ENCODE measurements at regions not wholly inside any gene's neighbourhood (a gene's known extent, or its start where the extent isn't known, plus 50 kb on each side); places are given as distances from the start of the nearest gene placed in this dataset.

DNA sequence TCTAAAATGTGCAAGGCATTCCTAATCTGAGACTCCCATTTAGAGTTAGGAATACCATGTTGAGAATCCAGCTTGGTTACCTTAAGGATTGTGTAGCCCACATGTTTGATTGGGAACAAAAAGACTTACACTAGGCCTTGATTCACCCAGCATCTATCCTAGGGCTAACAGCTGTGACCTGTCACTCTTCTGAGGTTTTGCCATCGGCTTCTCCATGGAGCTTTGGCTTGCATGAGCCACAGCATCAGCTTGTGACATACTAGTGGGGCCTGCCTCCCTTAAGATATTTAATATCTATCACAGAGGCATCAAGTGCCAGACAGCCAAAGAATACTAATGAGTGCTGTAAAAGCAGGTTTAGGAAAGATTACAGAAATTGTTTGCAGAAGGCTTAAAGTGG, 241.3 kb upstream of the UBE2E3 start:
- peak; percentile 18 for DNase-seq (ENCODE audit: low read depth)

DNA sequence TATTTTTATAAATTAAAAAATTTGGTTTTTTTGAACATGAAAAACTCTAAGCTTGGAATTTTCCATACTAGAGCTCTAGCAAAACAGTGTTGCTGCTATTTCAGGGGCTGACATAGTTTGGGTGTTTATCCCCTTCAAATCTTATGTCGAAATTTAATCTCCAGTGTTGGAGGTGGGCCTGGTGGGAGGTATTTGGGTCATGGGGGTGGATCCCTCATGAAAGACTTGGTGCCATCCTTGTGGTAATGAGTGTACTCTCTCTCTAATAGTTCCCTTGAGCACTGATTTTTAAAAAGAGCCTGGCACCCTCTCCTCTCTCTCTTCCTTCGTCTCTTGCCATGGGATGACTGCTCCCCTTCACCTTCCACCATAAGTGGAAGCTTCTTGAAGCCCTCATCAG, 244.6 kb upstream of the UBE2E3 start:
- no peak for DNase-seq (ENCODE audit: low read depth)

DNA sequence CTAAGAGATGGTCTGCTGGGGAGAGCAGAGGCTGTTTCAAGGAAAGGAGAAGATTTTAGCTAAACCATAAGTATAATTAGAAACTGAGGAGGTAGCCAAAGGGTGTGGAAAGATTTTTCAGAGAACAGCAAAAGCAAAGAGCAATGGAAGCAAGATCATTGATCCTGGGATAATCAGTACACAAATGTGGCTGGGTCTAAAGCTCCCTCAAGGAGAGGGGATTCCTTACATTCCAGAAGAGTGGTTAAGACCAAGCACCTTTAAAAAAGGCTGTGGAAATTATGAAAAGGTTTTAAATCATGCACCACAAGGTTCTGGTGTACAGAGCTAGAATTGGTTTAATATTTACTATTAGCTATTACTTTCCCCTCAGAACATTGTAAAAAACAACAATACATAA, 246.0 kb upstream of the UBE2E3 start:
- no peak for DNase-seq (ENCODE audit: low read depth)

DNA sequence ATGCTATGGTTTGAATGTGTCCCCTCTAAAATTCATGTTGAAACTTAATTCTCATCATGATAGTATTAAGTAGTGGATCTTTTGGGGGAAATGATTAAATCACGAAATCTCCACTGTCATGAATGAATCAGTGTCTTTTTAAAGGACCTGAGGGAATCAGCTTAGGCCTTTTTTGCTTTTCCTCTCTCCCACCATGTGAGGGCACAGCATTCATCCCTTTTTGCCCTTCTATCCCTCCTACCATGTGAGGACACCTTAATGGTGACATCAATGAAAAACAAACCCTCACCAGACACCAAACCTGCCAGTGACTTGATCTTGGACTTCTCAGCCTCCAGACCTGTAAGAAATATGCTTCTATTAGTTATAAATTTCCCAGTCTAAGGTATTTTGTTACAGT, 247.1 kb upstream of the UBE2E3 start:
- DNase-seq (ENCODE audit: low read depth): no peak

DNA sequence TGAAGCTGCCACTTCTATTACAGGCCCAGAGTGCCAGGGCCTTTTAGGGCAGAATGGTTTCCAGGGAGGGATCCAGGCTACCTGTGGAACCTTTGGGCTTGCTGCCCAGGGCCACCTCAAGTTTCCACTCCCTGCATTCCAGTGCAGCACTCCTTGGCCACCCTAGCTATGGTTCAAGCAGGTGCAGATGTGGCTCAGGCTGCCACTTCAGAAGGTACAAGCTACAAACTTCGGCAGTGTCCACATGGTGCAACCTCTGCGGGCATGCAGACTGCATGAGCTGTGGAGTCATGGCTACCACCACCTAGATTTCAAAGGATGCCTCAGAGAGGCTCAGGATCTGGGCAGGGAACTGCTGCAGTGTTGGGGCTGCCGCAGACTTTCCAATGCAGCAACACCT, 248.1 kb upstream of the UBE2E3 start:
- DNase-seq (ENCODE audit: low read depth): no peak

DNA sequence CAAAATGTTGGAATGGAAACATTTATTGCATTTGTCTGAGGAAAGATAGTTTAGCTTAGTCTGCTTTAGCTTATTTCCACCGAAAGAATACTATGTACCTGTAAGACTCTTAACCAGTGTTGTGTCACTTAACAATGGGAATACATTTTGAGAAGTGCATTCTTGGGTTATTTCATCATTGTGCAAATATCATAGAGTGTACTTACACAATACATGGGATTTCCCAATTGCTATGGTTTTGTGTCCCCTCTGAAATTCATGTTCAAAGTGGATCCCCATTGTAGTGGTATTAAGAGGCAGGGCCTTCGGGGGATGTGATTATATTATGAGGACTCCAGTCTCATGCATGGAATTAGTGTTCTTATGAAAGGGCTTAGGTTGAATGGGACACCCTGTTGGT, 249.4 kb upstream of the UBE2E3 start:
- DNase-seq (ENCODE audit: low read depth): no peak

DNA sequence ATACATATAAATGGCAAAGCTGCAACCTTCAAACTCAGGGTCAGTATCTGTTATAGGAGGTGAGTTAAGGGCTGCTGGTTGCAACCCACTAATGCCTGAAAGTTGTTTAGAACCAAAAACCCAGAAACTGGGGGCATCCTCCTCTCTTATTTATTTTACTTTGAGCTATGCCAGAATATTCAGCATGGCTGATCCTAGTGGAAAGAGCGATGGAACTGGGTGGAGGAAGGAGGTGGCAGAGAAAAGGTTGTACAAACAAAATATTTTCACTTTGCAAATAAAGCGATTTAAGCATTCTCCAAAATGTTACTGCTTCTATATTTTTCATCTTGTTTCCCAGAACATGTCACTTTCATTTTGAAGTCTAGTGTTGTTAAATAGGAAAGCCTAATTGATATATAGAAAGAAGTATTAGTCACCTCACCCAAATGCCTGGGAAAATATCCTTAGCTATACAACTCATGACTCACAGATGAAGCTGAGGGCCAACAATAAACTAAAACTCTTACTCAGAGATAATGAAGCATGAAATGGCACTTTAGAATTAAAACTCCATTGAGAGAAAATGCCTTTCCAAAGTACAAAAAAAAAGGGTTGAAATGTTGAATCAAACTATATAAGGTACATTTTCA, 251.4 kb upstream of the UBE2E3 start:
- DNase-seq (ENCODE audit: low read depth): peak; percentile 78

DNA sequence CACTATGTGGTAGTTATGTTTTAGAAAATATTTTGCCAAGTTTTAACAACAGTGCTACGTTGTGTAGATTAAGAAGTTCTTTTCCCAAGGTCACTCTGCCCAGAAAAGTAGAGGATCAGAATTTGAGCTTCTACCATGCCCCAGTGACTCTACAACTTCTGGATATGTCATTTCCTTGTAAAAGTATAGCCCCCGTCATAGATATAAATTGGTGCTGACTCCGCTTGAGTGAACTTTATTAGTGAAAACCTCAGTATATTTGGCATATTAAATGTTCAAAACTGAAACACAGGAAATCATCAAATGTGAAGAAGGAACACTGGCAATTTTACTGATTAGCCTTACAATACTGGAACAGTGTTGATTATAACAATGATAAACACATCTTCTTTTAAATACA, 256.7 kb upstream of the UBE2E3 start:
- DNase-seq (ENCODE audit: low read depth): no peak

DNA sequence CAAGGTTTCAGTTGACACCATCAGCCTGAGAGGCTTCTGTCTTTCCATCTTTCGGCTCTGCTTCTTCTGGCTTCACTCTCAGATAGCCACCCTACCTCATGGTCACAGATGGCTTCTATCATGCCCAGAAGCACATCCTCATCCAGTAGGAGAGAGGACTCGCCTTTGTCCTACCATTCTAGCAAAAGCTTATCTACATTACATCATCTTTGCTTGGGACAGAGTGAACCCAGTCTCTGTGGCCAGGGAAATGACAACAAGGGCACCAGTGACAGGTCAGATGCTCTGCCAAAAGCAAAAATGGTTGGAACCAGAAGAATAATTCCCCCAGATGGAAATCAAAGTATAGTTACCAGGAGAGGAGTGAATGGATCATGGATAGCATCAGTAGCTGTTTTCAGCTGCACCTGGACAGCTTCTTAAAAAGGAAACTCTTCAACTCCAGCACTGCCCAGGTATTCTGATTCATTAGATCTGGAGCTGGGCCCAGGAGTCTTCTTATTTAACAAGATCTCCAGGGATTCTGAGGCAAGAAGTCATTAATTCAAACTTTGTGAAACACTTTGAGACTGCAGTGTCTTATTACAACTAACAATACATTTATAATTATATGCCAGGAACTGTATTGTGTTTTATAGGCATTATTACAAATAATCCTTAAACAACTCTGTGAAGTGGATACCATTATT, 257.7 kb upstream of the UBE2E3 start:
- DNase-seq (ENCODE audit: low read depth): peak; percentile 8

DNA sequence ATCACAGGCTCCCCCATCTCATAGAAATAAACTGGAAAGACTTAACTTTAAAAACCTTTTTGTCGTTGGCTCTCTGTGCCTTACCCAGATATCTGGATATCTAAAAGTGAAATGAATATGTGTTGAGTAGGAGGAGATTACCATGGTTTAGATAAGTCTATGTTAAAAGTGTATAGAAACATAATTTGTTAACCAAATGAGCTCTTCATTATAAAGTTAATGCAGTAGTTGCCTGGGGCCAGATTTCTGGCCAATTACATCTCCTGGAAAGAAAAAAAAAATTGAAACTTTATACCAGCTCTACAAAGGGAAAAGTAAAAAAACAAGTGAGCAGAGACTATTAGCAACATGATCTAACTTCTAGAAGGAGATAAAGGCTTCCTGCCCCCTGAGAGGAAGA, 259.6 kb upstream of the UBE2E3 start:
- no peak for DNase-seq (ENCODE audit: low read depth)

DNA sequence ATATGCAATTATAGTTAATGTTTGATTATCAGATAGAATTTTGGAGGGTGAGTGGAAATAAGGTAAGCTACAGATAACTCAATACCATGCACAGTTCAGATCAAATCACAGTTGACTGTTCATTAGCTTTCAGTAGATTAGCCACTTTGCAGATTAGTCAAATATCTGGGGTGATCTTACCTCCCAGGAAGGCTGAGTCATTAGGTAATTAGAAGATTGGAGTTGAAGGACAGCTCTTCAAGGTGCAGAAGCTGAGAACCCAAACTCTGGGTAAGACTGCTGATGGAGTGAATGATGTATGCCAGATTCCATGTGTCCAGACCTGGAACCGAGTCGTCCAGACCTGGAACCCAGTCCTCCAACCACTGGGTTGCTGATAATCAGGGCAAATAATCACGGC, 262.8 kb upstream of the UBE2E3 start:
- DNase-seq (ENCODE audit: low read depth): no peak

DNA sequence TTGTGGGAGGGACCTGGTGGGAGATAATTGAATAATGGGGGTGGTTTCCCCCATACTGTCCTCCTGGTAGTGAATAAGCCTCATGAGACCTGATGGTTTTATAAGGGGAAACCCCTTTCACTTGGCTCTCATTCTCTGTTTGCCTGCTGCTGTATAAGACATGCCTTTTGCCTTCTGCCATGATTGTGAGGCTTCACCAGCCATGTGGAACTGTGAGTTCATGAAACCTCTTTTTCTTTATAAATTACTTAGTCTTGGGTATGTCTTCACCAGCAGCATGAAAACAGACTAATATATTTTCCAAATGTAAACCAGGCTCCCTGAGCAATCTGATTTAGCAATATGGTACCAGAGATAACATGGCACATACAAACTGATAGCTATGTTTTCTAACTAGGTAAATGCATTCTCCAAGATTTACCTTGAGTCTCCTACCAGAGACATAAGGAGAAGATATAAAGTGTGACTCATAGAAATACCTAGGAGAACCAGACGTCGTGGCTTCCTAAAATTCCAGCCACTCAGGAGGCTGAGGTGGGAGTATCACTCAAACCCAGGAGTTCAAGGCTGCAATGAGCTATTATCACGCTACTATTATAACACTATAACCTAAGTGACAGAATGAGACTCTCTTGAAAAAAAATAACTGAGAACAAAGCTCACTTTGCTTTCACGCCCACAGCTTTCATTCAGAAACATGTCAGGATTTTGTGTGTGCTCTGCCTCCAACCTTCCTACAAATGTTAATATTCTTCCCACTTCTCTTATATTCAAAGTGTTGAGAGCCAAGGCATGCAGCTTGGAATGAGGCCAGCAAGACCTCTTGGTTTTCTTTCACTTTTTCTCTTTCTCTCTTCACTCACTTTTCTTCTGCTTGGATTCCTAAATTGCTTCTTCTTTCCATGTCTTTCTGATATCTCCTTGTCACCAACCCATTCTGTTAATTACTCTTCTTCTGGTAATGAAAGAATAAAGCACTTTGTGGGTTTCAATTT, 263.9 kb upstream of the UBE2E3 start:
- no peak for DNase-seq (ENCODE audit: low read depth)

DNA sequence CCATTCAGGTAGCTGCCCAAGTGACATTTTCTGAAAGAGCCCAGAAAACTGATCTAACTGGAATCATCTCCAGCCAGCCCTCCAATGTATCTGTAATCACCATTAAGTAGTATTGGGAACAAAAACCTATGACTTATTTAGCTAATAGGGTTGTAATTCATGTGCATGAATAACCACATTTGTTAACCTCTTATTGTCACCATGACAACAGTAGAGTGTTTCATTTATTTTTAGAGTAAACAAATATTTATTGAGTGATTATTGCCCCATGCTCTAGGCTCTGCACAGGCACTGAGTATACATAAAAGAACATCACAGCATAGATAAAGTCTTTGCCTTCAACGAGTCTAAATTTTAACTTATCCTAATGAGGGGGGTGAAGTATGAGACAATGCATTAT, 265.4 kb upstream of the UBE2E3 start:
- DNase-seq (ENCODE audit: low read depth): no peak

DNA sequence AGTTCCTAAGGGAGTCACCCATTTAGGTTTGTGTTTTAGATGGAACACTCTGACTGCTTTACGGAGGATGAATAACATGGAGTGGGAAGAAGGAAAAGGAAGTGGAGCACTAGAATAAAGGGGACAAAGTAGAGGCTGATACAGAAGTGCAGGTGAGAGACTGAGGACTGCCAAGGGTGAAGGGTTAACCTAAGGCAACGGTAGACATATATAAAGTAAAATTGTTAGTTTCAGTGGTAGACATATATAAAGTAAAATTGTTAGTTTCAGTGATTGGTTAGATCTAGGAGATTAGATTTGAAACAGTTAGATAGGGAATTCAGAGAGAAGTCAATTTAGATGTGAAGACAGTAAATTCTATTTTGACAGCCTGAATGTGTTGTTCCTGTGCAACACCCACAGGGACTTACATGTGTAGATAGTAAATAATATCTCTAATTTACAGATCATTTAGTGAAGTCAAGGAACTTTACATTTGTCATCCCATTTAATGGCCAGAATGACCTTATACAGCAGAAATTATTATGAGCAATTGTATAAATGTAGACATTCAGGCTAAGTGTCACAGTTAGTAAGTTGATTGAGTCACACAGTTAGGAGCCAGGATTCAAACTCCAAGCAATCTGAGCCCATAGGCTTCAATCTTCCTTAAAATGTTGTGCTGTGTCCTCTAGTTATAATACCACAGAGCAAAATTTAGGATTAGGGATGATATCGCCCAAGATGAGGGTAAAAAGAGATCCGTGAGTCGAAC, 270.8 kb upstream of the UBE2E3 start:
- no peak for DNase-seq (ENCODE audit: low read depth)

DNA sequence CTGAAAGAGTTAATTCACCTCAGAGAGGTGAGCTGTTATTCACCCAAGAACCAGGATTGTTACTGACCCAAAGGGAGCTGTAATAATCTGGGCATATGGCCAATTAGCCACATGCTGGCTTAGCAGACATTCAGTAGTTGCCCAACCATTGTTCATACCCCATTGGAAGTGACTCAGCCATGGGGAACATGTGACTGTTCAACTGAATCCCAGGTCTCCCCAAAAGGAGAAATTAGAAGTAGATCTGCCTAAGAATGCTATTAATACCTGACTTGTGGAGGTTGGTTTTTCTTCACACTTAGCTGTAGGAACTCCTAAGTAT, 272.6 kb upstream of the UBE2E3 start:
- DNase-seq (ENCODE audit: low read depth): peak; percentile 79

DNA sequence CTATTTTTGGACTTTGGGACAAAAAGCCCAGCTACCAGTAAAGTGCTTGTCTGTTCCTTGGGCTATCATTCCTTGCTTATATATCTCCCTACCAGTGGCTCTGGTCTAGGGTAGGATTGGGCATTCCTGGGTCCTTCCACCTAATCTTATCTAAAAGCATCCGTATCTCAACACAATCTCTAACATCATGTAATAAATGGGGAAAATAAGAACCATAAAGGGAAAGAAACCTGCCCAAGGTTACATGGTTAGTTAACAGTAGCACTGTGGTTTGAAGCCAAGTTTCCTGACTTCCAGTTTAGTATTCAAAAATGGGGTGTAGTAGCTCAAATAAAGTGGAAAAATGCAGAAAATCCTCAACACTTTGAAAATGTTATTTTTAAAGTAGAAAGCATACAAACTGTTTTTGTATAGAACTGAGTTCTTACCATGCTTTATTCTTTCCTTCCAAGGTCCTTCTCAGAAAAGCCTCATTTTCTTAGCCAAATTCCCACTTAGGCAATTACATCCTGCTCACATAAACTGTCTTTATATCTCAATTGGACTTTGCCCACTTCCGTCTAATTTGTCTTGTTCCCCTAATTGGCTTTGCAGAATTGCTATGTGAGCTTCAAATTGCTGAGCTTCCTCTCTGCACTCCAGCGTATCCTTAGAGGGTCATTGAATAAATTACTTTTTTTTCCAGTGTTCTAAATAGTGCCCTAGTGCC, 273.1 kb upstream of the UBE2E3 start:
- DNase-seq (ENCODE audit: low read depth): no peak

DNA sequence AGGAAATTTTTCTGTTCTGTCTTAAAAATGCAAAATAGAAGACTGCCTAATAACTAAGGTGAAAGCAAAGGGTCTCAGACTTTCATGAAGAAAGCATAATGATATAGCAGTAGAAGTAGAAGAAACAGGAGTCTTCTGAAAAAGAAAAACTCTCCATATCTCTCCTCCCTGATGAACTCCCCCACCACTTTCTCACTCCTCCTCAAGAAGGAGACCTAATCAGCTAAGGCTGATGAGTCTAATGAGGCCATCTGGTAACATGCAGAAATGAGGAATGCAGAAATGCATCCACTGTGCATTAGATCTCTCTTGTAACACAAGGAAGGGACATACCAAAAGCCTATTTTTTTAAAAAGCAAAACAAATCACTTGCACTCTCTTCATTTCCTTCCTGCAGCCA, 273.7 kb upstream of the UBE2E3 start:
- DNase-seq (ENCODE audit: low read depth): no peak

DNA sequence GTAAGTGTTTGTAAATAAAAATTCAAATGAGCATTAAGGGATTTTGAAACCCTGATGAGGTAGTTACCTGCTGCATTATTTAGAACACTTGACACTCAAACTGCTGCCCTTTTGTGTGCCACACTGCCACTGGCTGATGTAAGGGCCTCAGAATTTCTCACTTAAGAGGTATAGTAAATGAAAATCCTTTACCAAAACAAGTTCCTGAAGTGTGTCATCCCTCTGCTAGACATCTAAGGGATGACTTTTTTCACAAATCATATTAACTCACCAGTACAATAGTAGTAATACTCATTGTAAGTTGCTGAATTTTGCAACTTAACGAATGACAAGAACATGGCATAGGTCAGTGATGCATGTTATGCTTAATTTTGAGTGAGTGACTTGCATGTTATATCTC, 274.9 kb upstream of the UBE2E3 start:
- DNase-seq (ENCODE audit: low read depth): no peak

DNA sequence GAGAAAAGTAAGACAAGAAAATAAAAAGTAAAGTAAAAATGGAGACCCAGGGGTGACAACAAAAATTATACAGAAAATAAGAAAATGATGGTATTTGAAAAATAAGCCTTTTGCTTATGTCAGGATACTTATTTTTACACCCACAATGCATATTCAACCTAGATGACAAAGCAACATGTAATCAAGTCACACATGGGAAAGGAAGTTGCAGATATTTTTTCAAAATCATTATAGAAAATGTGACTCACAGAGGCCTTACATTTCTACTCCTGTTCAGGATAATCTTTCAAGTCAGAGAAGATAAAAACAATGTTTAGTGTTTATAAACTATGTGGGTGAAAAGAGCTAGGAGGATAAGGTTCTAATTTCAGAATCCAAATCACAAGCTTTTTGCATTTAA, 275.3 kb upstream of the UBE2E3 start:
- no peak for DNase-seq (ENCODE audit: low read depth)

DNA sequence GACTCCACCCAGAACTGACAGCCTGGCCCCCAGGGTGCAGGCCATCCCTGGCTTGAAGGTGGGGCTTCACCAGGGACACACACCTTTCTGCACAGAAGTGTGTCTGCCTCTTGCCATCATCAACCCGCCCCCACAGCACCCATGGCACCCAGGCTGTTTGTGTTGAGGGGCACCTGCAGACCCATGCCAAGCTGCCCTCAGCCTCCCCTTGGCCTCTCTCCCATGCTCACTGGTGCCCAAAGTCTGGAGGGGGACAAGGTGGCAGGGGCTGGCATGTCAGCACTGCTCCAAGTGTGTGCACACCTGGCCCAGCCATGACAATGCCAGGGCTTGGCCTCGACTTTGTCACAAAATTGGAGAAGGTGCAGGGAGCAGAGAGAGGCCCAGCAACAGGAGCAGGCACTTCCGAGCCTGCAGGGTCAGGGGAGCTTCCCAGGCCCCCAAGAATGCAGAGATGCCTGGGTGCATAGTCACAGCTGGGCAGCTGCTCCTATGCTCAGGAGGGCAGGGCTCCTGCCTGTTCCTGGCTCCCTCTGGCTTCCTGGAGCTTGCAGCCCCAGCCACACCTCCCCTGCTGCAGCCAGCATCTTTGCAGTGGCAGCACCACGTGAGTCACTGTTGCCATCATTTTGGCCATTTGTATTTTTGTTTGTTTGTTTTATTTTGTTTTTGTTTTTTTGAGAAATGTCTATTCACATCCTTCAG, 280.6 kb upstream of the UBE2E3 start:
- DNase-seq (ENCODE audit: low read depth): peak; percentile 6

DNA sequence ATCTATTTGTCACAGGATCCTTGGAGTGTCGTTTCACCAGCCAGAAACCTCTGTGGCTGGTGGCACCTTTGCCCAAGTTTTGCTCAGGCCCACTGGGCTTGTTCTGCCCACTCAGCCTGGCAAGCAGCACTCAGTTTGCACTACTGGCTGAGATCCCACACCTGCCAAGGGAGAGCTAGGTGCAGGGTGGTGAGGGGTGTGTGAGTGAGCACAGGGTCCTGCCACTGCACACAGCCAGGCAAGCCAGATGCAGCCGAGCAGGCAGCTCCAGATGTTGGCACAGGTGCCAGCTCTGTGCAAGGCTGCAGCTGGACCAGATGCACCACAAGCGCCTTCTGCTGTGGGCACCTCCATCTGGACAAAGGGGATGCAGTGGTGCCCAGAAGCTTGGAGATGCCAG, 281.7 kb upstream of the UBE2E3 start:
- DNase-seq (ENCODE audit: low read depth): no peak
